Skin epidermis (tissue), 12 donors: ENCODE measurements at regions not wholly inside any gene's neighbourhood (a gene's known extent, or its start where the extent isn't known, plus 50 kb on each side); places are given as distances from the start of the nearest gene placed in this dataset.
"Not testable (repeated sequence)": the region's sequence is repeated elsewhere in the genome, so short reads cannot be mapped to it uniquely, and the experiment has no call there.

Experiments
- H3K27ac ChIP-seq, 21 experiments: fragments of 200-600 bp; sonication (generic) in 11 of 21; one replicate each; pipeline ENCODE4 v1.5.0; 2020; ENCODE audit warnings: mild to moderate bottlenecking in 3 of 21, inconsistent platforms in 2 of 21, moderate library complexity in 2 of 21
- H3K4me3 ChIP-seq, 7 experiments: fragments of 200-600 bp; sonication (generic) in 2 of 7; one replicate each; pipeline ENCODE4 v1.5.0; 2020; ENCODE audit warnings: inconsistent platforms in 2 of 7, mild to moderate bottlenecking in 2 of 7, moderate library complexity in 1 of 7

- Histone ChIP-seq H3K27ac (peak overlapping the region in 1 of 21 experiments; percentile 41), H3K4me3 (no peak overlapping the region)
Measured at GRCh38 chrX:65838674-65839073, 171.2 kb downstream of the MSN start.

- no peak overlapping the region for H3K27ac ChIP-seq
Measured at GRCh38 chrX:65837875-65838549, 170.6 kb downstream of the MSN start.

GRCh38 chrX:65831268-65831667, 163.8 kb downstream of the MSN start:
- H3K4me3 ChIP-seq: no peak overlapping the region
- no peak overlapping the region for H3K27ac ChIP-seq

More at GRCh38 chrX:65837875-65838549, 170.6 kb downstream of the MSN start:
- H3K4me3 ChIP-seq: no peak overlapping the region

- H3K27ac ChIP-seq: no peak overlapping the region
Measured at GRCh38 chrX:65828599-65828998, 161.1 kb downstream of the MSN start.

GRCh38 chrX:65825226-65825625, 157.8 kb downstream of the MSN start:
- not testable (repeated sequence) for H3K27ac ChIP-seq, H3K4me3 ChIP-seq

More at GRCh38 chrX:65828599-65828998, 161.1 kb downstream of the MSN start:
- no peak overlapping the region for H3K4me3 ChIP-seq

GRCh38 chrX:65821721-65822496, 154.5 kb downstream of the MSN start:
- H3K4me3 ChIP-seq: peak overlapping the region in 6 of 7 experiments; percentile 18 to 37 (median 26)
- H3K27ac ChIP-seq: peak overlapping the region in 4 of 21 experiments; percentile 34 to 69 (median 50)

GRCh38 chrX:65819983-65820382, 152.5 kb downstream of the MSN start:
- not testable (repeated sequence) for H3K27ac ChIP-seq

GRCh38 chrX:65813245-65813644, 145.8 kb downstream of the MSN start:
- Histone ChIP-seq H3K4me3 (no peak overlapping the region), H3K27ac (no peak overlapping the region)

More at GRCh38 chrX:65819983-65820382, 152.5 kb downstream of the MSN start:
- not testable (repeated sequence) for H3K4me3 ChIP-seq

- Histone ChIP-seq H3K27ac (no peak overlapping the region), H3K4me3 (no peak overlapping the region)
Measured at GRCh38 chrX:65811558-65812228, 144.2 kb downstream of the MSN start.
